Gastroesophageal sphincter (tissue), 4 donors: ENCODE measurements at regions not wholly inside any gene's neighbourhood (a gene's known extent, or its start where the extent isn't known, plus 50 kb on each side); places are given as distances from the start of the nearest gene placed in this dataset.

Experiments used
- ATAC-seq: fragments of 150-250 bp; one replicate; pipeline ENCODE4 v1.9.1; 2016; ENCODE audit warnings: mild to moderate bottlenecking, moderate library complexity
- H3K27ac ChIP-seq, 4 donors: fragments of 200-600 bp; sonication (generic) in 3 of 4; 1 replicate in 3 of 4; 2 replicates in 1 of 4; pipeline ENCODE4 v1.5.1; 2016 to 2019
- H3K27me3 ChIP-seq: fragments of 200-600 bp; sonication (generic); one replicate; pipeline ENCODE4 v1.5.1; 2019
- H3K36me3 ChIP-seq, 2 donors: fragments of 200-600 bp; sonication (generic); one replicate each; pipeline ENCODE4 v1.5.1; 2019; ENCODE audit warnings: control low read depth in 1 of 2
- H3K4me1 ChIP-seq, 3 donors: fragments of 200-600 bp; sonication (generic); 1 replicate in 2 of 3; 2 replicates in 1 of 3; pipeline ENCODE4 v1.5.1; 2016 to 2019; ENCODE audit warnings: control low read depth in 2 of 3
- H3K4me3 ChIP-seq, 2 donors: fragments of 200-600 bp; sonication (generic); one replicate each; pipeline ENCODE4 v1.5.1; 2019; ENCODE audit warnings: mild to moderate bottlenecking in 1 of 2, moderate library complexity in 1 of 2
- H3K9me3 ChIP-seq, 3 donors: fragments of 200-600 bp; sonication (generic); one replicate each; pipeline ENCODE4 v1.5.1; 2017 to 2019; ENCODE audit warnings: control low read depth in 2 of 3
- CTCF ChIP-seq, 4 experiments: fragments of 200-600 bp in 2 of 4; fragments of 450-650 bp in 2 of 4; sonication (generic) in 1 of 4; IDR thresholded peaks; one replicate each; pipeline ENCODE4 v1.5.1; 2017 to 2019; ENCODE audit warnings: antibody characterized with exemption in 4 of 4, mild to moderate bottlenecking in 2 of 4, moderate library complexity in 2 of 4
- EP300 ChIP-seq: sonication (generic); formaldehyde crosslinking; IDR thresholded peaks from one replicate; pipeline ENCODE4 v1.6.1; 2017; ENCODE audit warnings: antibody characterized with exemption, mild to moderate bottlenecking
- POLR2A ChIP-seq, 2 donors: fragments of 450-650 bp; IDR thresholded peaks; one replicate each; pipeline ENCODE4 v1.6.1; 2017; ENCODE audit warnings: antibody characterized with exemption in 2 of 2, mild to moderate bottlenecking in 2 of 2, moderate library complexity in 1 of 2
- POLR2AphosphoS5 ChIP-seq: sonication (generic); formaldehyde crosslinking; IDR thresholded peaks from one replicate; pipeline ENCODE4 v1.6.1; 2017; ENCODE audit warnings: antibody characterized with exemption
- WGBS, 2 donors: methylation state at CpG; one replicate each; pipeline ENCODE4 v1.1.5; 2018; ENCODE audit warnings: low coverage in 1 of 2; 5-methylcytosine and 5-hydroxymethylcytosine counted together

DNA sequence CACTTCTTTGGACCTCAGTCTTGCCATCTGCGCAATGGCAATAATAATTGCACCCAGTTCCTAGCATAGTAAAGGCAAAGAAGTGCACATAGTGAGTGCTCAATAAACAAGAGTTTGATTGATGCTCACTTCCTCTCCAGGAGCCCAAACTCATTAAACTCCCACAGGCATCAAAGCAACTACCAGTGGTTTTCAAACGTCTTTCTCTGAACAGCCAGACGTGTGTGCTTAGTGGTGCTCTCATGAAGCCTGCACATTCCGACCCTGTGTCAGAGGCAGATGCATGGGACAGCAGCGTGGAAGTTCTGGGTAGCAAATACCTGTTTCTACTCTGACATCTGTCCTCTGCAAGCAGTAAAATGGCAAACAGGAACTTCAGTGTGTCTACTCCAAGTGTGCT lies 146.3 kb upstream of the MAFB start:
- Histone ChIP-seq H3K4me1 (no peaks in the 10 kb centered on the region), H3K36me3 (no peaks in the 10 kb centered on the region), H3K9me3 (peaks cover 0 to 37% (median 0%) of the 10 kb centered on the region in 3 donors), H3K27me3 (peaks cover 30% of the 10 kb centered on the region), H3K4me3 (no peak overlapping the region), H3K27ac (no peak overlapping the region)
- no peak for ATAC-seq
- 51 to 58% methylated on average over 5 of the region's 5 CpGs for WGBS, 2 donors
- no peak for TF ChIP-seq POLR2A (IDR thresholded peaks at IDR 0.05)
- no peak for TF ChIP-seq CTCF (IDR thresholded peaks at IDR 0.05)
- no peak for TF ChIP-seq EP300
- no peak for TF ChIP-seq POLR2AphosphoS5

GRCh38 chr20:40838509-40838908 lies 149.5 kb upstream of the MAFB start:
- Histone ChIP-seq H3K36me3 (no peaks in the 10 kb centered on the region), H3K27me3 (peaks cover 43% of the 10 kb centered on the region), H3K9me3 (peaks cover 0 to 18% (median 0%) of the 10 kb centered on the region in 3 donors), H3K27ac (no peak overlapping the region), H3K4me1 (no peaks in the 10 kb centered on the region), H3K4me3 (no peak overlapping the region)
- TF ChIP-seq EP300 (no peak), POLR2A (IDR thresholded peaks at IDR 0.05) (no peak), POLR2AphosphoS5 (no peak), CTCF (IDR thresholded peaks at IDR 0.05) (no peak)
- ATAC-seq, result no peak
- 59 to 67% methylated on average over 3 of the region's 3 CpGs for WGBS, 2 donors

DNA sequence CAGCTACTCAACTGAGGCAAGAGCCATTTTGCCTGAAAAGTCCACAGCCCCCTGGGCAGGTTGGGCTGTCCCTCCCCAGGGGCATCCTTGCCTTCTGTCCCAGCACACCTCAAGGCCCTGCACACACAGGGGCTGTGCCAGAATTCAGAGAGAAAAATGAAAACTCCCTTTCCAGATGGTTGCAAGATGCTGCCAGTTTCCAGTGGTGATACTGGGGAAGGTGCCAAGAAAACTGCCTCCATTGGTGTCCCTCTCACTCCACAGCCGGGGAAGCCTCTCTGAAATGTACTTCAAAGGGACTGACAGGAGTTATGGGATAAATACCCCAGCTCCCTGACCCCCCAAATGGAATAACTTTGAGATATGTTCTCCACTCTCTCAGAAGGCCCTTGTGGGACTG lies 154.2 kb upstream of the MAFB start:
- ATAC-seq, result no peak
- 13% methylated on average over 1 of the region's 1 CpG; no CpG with 5 or more reads in 1 of the 2 donors for WGBS, 2 donors
- Histone ChIP-seq H3K4me3 (no peak overlapping the region), H3K27me3 (peaks cover 48% of the 10 kb centered on the region), H3K27ac (no peak overlapping the region), H3K36me3 (no peaks in the 10 kb centered on the region), H3K9me3 (peaks cover 0 to 13% (median 0%) of the 10 kb centered on the region in 3 donors), H3K4me1 (no peaks in the 10 kb centered on the region)
- TF ChIP-seq POLR2AphosphoS5, result no peak
- TF ChIP-seq EP300, result no peak
- no peak for TF ChIP-seq CTCF (IDR thresholded peaks at IDR 0.05)
- TF ChIP-seq POLR2A (IDR thresholded peaks at IDR 0.05), result no peak

DNA sequence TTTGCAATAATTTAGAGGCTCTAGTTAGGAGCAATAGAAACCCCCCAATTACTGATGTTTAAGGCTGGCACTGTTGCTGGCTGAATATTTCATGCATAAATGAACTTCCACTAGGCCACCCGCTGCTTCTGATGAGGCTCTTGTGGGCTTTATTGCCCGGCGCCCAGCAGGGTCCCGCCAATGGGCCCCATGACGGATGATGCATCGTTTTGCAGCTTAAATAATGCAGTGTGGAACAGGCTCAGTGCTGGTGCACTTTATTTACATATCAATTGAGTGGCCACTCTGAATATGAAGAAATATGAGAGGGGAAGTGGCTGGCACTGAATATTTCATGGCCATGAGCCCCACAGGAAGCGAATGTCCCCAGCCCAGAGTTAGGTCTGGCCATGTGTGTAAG lies 155.3 kb upstream of the MAFB start:
- Histone ChIP-seq H3K4me3 (no peak overlapping the region), H3K36me3 (no peaks in the 10 kb centered on the region), H3K27ac (no peak overlapping the region), H3K27me3 (peaks cover 48% of the 10 kb centered on the region), H3K4me1 (no peaks in the 10 kb centered on the region), H3K9me3 (peaks cover 0 to 13% (median 0%) of the 10 kb centered on the region in 3 donors)
- WGBS, 2 donors, result 61 to 64% methylated on average over 3 to 4 of the region's 7 CpGs
- no peak for TF ChIP-seq CTCF (IDR thresholded peaks at IDR 0.05)
- no peak for TF ChIP-seq POLR2AphosphoS5
- no peak for TF ChIP-seq POLR2A (IDR thresholded peaks at IDR 0.05)
- no peak for TF ChIP-seq EP300
- ATAC-seq, result no peak

DNA sequence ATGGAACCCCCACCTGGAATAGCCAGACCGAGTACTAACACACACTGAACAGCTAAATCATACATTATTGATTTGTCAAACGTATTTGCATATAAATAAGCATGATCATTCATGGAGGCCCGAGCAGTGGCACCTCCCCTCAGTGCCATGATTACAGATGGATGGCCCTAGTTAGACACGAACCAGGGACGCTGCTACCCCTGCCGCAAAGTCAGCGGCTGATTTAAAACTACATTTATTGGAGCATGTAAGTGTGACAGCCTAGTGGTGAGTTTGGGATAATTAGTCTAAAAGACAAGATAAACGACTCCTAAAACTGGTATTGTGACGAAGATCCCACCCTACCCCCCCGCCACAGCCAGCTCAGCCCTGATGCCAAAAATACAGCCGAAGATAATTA lies 159.1 kb upstream of the MAFB start:
- 68 to 73% methylated on average over 4 to 7 of the region's 11 CpGs for WGBS, 2 donors
- no peaks in the 10 kb centered on the region for H3K36me3 ChIP-seq
- H3K4me1 ChIP-seq, result no peaks in the 10 kb centered on the region
- peaks cover 40% of the 10 kb centered on the region for H3K27me3 ChIP-seq
- H3K4me3 ChIP-seq, result no peak overlapping the region
- H3K27ac ChIP-seq, result no peak overlapping the region
- TF ChIP-seq EP300, result no peak
- no peak for ATAC-seq
- H3K9me3 ChIP-seq, result peaks cover 0 to 13% (median 0%) of the 10 kb centered on the region in 3 donors
